Neural cell (in vitro differentiated cells): ENCODE measurements at regions not wholly inside any gene's neighbourhood (a gene's known extent, or its start where the extent isn't known, plus 50 kb on each side); places are given as distances from the start of the nearest gene placed in this dataset.

Source experiments
- H2AFZ ChIP-seq: fragments of 200-600, 300-800 bp; sonication (generic), shearing (Covaris generic); 2 replicates; pipeline ENCODE4 v1.6.0; 2014; ENCODE audit warnings: low read depth, mild to moderate bottlenecking, antibody characterized with exemption, low read length, moderate library complexity
- H3F3A ChIP-seq: fragments of 200-600 bp; shearing (Covaris generic); 2 replicates; pipeline ENCODE4 v1.6.1; 2016; ENCODE audit warnings: mild to moderate bottlenecking, moderate library complexity, mixed read lengths, antibody characterized with exemption, low read length; ENCODE audit not compliant: insufficient read depth, poor library complexity, severe bottlenecking
- H3K27ac ChIP-seq: fragments of 200-600, 300-800 bp; sonication (generic), shearing (Covaris generic); 2 replicates; pipeline ENCODE4 v1.5.1; 2014; ENCODE audit warnings: mild to moderate bottlenecking, low read length, moderate library complexity
- H3K27me3 ChIP-seq: fragments of 300-800, 200-600 bp; sonication (generic), shearing (Covaris generic); 2 replicates; pipeline ENCODE4 v1.6.0; 2014; ENCODE audit warnings: mild to moderate bottlenecking, low read depth, low read length, moderate library complexity; ENCODE audit not compliant: insufficient read depth
- H3K36me3 ChIP-seq: fragments of 300-800, 200-600 bp; sonication (generic), shearing (Covaris generic); 2 replicates; pipeline ENCODE4 v1.5.1; 2014; ENCODE audit warnings: mild to moderate bottlenecking, antibody characterized with exemption, low read length, moderate library complexity; ENCODE audit not compliant: insufficient read depth
- H3K4me2 ChIP-seq: fragments of 300-800, 200-600 bp; sonication (generic), shearing (Covaris generic); 2 replicates; pipeline ENCODE4 v1.6.0; 2014; ENCODE audit warnings: mild to moderate bottlenecking, low read length
- H3K4me3 ChIP-seq: fragments of 300-800, 200-600 bp; sonication (generic), shearing (Covaris generic); 2 replicates; pipeline ENCODE4 v1.5.1; 2014; ENCODE audit warnings: mild to moderate bottlenecking, low read length, moderate library complexity
- H3K79me2 ChIP-seq: fragments of 200-600 bp; shearing (Covaris generic); replicated peaks from 2 replicates; pipeline ENCODE4 v1.6.0; 2014; ENCODE audit warnings: mild to moderate bottlenecking, low read length, moderate library complexity; ENCODE audit not compliant: insufficient read depth
- H3K9ac ChIP-seq: fragments of 300-800, 200-600 bp; sonication (generic), shearing (Covaris generic); 2 replicates; pipeline ENCODE4 v1.6.1; 2016; ENCODE audit warnings: mild to moderate bottlenecking, low read length, mixed read lengths
- H3K9me2 ChIP-seq: fragments of 200-600 bp; shearing (Covaris generic); 2 replicates; pipeline ENCODE4 v1.6.1; 2016; ENCODE audit warnings: mild to moderate bottlenecking, low read length, mixed read lengths; ENCODE audit not compliant: insufficient read depth
- H3K9me3 ChIP-seq: fragments of 200-600, 300-800 bp; sonication (generic), shearing (Covaris generic); 2 replicates; pipeline ENCODE4 v1.6.1; 2016; ENCODE audit warnings: mild to moderate bottlenecking, mixed run types, low read length, moderate library complexity, mixed read lengths
- H4K20me1 ChIP-seq: fragments of 200-600 bp; shearing (Covaris generic); 2 replicates; pipeline ENCODE4 v1.6.1; 2016; ENCODE audit warnings: mild to moderate bottlenecking, mixed run types; ENCODE audit not compliant: insufficient read depth
- EP300 ChIP-seq: fragments of 450-650 bp; conservative IDR thresholded peaks from 2 replicates; pipeline ENCODE4 v1.6.1; 2014; ENCODE audit warnings: antibody characterized with exemption, mild to moderate bottlenecking, moderate library complexity; ENCODE audit not compliant: poor library complexity, severe bottlenecking
- EZH2 ChIP-seq: fragments of 200-600, 300-800 bp; shearing (Covaris generic), sonication (generic); IDR thresholded peaks from 2 replicates; pipeline ENCODE4 v1.6.1; 2014; ENCODE audit warnings: antibody characterized with exemption, low read length, borderline replicate concordance, mild to moderate bottlenecking; ENCODE audit not compliant: insufficient read depth, poor library complexity, severe bottlenecking
- MXI1 ChIP-seq: fragments of 450-650 bp; conservative IDR thresholded peaks from 2 replicates; pipeline ENCODE4 v1.6.1; 2014; ENCODE audit warnings: antibody characterized with exemption, mild to moderate bottlenecking; ENCODE audit not compliant: poor library complexity, severe bottlenecking
- POLR2AphosphoS5 ChIP-seq: IDR thresholded peaks from 2 replicates; pipeline ENCODE4 v1.6.1; 2012
- RAD21 ChIP-seq: fragments of 450-650 bp; conservative IDR thresholded peaks from 2 replicates; pipeline ENCODE4 v1.6.1; 2014; ENCODE audit warnings: antibody characterized with exemption, mild to moderate bottlenecking, moderate library complexity
- SMC3 ChIP-seq: fragments of 450-650 bp; conservative IDR thresholded peaks from 2 replicates; pipeline ENCODE4 v1.6.1; 2014; ENCODE audit warnings: antibody characterized with exemption, mild to moderate bottlenecking, moderate library complexity; ENCODE audit not compliant: poor library complexity
- TAF1 ChIP-seq: IDR thresholded peaks from 2 replicates; pipeline ENCODE4 v1.6.1; 2012; ENCODE audit warnings: low read depth
- TF ChIP-seq, protein P1 (sequence below): fragments of 450-650 bp; IDR thresholded peaks from 2 replicates; pipeline ENCODE4 v1.5.1; 2014; ENCODE audit warnings: antibody characterized with exemption, mild to moderate bottlenecking, moderate library complexity; ENCODE audit not compliant: poor library complexity, severe bottlenecking
- TF ChIP-seq, protein P2 (sequence below): IDR thresholded peaks from 2 replicates; pipeline ENCODE4 v1.6.1; 2012; ENCODE audit warnings: borderline replicate concordance

DNA sequence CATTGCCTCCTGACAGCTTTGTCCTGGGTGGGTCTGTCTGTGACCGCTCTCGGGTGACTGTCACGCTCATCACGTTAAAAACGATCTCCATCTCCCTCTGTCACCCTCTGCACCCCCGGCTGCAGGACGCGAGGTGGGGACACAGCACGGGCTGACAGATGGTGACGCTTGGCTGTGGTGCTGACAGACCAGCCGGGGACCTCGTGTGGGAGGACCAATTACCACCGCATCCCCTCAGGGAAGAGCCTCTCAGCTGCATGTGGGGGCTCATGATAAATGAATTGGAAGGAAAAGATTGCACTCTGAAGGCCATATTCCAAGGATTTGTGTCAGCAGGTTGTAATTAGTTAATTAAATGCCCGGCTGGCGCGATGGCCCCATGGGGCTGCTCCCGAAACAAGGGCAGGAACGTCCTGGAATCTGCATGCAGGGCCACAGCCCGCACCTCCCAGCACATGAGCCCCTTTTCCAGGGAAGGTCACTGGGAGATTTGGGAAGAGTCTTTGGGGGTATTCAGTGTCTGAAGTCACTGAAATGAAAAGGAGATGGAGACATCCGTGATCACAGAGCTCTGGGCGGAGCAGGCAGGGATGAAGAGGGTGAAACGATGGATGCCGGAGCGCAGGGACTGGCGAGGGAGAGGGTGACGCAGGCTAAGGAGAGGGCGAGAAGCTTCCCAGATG, 87.1 kb downstream of the ERMARD start:
- Histone ChIP-seq H3K4me3 (no peak overlapping the region), H3K27me3 (no peaks in the 10 kb centered on the region), H3K4me2 (no peak overlapping the region), H3K27ac (no peak overlapping the region), H3F3A (no peaks in the 10 kb centered on the region), H3K79me2 (no peaks in the 10 kb centered on the region), H3K9me3 (no peaks in the 10 kb centered on the region), H4K20me1 (no peaks in the 10 kb centered on the region), H3K36me3 (no peaks in the 10 kb centered on the region), H2AFZ (no peak overlapping the region), H3K9ac (no peak overlapping the region), H3K9me2 (no peaks in the 10 kb centered on the region)
- TF ChIP-seq, protein P1, sequence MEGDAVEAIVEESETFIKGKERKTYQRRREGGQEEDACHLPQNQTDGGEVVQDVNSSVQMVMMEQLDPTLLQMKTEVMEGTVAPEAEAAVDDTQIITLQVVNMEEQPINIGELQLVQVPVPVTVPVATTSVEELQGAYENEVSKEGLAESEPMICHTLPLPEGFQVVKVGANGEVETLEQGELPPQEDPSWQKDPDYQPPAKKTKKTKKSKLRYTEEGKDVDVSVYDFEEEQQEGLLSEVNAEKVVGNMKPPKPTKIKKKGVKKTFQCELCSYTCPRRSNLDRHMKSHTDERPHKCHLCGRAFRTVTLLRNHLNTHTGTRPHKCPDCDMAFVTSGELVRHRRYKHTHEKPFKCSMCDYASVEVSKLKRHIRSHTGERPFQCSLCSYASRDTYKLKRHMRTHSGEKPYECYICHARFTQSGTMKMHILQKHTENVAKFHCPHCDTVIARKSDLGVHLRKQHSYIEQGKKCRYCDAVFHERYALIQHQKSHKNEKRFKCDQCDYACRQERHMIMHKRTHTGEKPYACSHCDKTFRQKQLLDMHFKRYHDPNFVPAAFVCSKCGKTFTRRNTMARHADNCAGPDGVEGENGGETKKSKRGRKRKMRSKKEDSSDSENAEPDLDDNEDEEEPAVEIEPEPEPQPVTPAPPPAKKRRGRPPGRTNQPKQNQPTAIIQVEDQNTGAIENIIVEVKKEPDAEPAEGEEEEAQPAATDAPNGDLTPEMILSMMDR, result no peak
- TF ChIP-seq POLR2AphosphoS5 (no peak), EZH2 (no peak), RAD21 (no peak), EP300 (no peak), MXI1 (no peak), TAF1 (no peak), SMC3 (no peak)

DNA sequence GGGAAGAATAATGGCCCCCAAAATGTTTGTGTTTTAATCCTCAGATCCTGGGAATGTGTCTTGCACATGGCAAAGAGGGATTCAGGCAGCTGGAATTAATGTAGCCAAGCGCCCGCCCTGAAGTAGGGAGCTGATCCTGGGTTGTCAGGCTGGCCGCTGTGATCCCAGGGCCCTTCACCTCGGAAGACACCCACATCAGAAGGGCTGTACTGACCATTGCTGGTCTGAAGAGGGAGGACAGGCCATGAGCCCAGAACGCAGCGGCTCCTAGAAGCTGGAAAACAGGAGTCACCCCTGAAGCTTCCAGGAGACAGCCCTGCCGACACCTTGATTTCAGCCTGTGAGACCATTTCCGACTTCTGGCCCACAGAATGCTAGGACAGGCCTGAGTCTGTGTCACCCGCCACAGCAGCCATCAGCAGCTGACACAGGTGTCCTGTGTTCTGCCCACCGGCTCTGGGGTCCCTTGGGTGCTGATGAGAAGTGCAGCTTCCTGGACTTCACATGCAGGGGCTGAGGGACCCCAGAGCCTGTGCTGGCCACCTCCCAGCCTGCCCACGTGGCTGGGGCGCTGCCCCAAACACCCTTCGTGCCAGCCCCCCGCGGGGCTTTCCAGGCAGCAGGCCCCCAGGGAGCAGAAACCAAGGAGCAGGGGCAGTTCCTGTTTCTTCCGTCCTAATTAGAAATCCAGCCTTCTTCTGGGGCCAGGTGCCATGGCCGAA, 86.3 kb downstream of the ERMARD start:
- H2AFZ ChIP-seq, result no peak overlapping the region
- no peaks in the 10 kb centered on the region for H4K20me1 ChIP-seq
- TF ChIP-seq TAF1 (no peak), POLR2AphosphoS5 (no peak)
- TF ChIP-seq, protein P2, sequence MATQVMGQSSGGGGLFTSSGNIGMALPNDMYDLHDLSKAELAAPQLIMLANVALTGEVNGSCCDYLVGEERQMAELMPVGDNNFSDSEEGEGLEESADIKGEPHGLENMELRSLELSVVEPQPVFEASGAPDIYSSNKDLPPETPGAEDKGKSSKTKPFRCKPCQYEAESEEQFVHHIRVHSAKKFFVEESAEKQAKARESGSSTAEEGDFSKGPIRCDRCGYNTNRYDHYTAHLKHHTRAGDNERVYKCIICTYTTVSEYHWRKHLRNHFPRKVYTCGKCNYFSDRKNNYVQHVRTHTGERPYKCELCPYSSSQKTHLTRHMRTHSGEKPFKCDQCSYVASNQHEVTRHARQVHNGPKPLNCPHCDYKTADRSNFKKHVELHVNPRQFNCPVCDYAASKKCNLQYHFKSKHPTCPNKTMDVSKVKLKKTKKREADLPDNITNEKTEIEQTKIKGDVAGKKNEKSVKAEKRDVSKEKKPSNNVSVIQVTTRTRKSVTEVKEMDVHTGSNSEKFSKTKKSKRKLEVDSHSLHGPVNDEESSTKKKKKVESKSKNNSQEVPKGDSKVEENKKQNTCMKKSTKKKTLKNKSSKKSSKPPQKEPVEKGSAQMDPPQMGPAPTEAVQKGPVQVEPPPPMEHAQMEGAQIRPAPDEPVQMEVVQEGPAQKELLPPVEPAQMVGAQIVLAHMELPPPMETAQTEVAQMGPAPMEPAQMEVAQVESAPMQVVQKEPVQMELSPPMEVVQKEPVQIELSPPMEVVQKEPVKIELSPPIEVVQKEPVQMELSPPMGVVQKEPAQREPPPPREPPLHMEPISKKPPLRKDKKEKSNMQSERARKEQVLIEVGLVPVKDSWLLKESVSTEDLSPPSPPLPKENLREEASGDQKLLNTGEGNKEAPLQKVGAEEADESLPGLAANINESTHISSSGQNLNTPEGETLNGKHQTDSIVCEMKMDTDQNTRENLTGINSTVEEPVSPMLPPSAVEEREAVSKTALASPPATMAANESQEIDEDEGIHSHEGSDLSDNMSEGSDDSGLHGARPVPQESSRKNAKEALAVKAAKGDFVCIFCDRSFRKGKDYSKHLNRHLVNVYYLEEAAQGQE, result no peak
- no peak overlapping the region for H3K4me2 ChIP-seq
- no peak overlapping the region for H3K9ac ChIP-seq
- no peak overlapping the region for H3K4me3 ChIP-seq
- no peaks in the 10 kb centered on the region for H3K79me2 ChIP-seq
- no peaks in the 10 kb centered on the region for H3K9me3 ChIP-seq
- H3F3A ChIP-seq, result no peaks in the 10 kb centered on the region
- no peaks in the 10 kb centered on the region for H3K36me3 ChIP-seq
- H3K27ac ChIP-seq, result no peak overlapping the region
- no peaks in the 10 kb centered on the region for H3K27me3 ChIP-seq
- no peaks in the 10 kb centered on the region for H3K9me2 ChIP-seq
